Activated naive CD4-positive, alpha-beta T cell treated with anti-CD3 and anti-CD28 coated beads, Interleukin-2, amount 50 U/mL, for 72 hours (primary cell): ENCODE measurements at regions not wholly inside any gene's neighbourhood (a gene's known extent, or its start where the extent isn't known, plus 50 kb on each side); places are given as distances from the start of the nearest gene placed in this dataset.

Experiments used
- ATAC-seq, 2 donors: fragments of 150-1000 bp; cut with Tn5 transposase; 2 replicates each; pipeline ENCODE4 v1.10.0; 2021; ENCODE audit warnings: mild to moderate bottlenecking in 2 of 2, moderate library complexity in 2 of 2
- DNase-seq, 2 donors: peaks; one replicate each; pipeline ENCODE4 v3.0.0; 2021 to 2022; ENCODE audit warnings: low spot score in 2 of 2
- H3K27ac Mint-ChIP-seq, 2 donors: one replicate each; pipeline ENCODE4 v1.8.0; 2022; ENCODE audit warnings: mild to moderate bottlenecking in 2 of 2, mixed read lengths in 2 of 2
- H3K36me3 Mint-ChIP-seq, 2 donors: one replicate each; pipeline ENCODE4 v1.8.0; 2022; ENCODE audit warnings: mixed read lengths in 2 of 2
- H3K9me3 Mint-ChIP-seq, 2 donors: one replicate each; pipeline ENCODE4 v1.8.0; 2022; ENCODE audit warnings: mixed read lengths in 2 of 2

DNA sequence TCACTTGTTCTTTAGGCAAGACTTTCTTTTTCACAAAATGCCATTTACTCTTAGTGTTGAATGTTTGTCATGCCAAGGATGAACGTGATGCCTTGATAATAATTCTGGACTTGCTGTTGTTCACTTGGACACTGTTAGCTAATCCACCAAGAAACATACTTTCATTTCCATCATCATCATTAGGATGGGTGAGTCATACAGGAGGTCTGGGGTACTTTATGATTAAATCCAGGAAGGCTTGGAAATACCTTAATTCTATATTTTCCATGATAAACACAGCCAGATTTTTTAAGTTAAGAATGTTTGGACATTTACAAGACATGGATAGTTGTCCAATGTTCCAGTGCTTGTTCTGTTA is 260.7 kb upstream of the GIMD1 start:
- no peak overlapping the region for H3K27ac Mint-ChIP-seq
- ATAC-seq (no peak), DNase-seq (no peak)
- H3K36me3 Mint-ChIP-seq, result no peaks in the 10 kb centered on the region
- peaks cover 0 to 3% of the 10 kb centered on the region in 2 donors for H3K9me3 Mint-ChIP-seq

DNA sequence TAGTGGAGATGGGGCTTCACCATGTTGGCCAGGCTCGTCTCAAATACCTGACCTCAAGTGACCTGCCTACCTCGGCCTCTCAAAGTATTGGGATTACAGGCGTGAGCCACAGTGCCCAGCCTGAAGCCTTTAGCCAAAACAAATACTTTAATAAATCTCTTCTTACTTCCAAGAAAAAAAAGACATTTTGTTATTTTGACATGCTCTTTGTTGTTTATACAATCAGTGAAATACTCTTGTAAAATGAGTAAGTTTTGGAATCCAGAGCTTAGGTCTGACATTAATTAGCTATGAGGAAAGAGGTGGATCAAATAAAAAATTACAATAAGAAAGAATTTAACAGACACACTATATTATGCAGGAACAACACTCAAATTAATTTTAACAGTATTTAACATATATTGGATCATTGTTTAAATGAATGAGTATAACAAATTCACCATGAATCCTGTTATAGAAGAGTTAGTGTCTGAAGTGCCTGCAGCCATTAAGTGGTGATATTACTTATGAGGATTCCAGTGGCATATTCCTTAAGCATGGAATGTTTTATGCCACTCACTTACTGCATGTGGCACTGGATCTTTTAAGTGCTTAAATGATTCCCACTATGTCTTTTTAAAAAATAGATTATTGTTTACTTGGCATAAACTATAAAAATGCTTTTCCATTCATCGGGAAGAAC is 260.1 kb upstream of the GIMD1 start:
- Mint-ChIP-seq H3K9me3 (peaks cover 0 to 3% of the 10 kb centered on the region in 2 donors), H3K27ac (no peak overlapping the region), H3K36me3 (no peaks in the 10 kb centered on the region)
- DNase-seq (no peak), ATAC-seq (no peak)

DNA sequence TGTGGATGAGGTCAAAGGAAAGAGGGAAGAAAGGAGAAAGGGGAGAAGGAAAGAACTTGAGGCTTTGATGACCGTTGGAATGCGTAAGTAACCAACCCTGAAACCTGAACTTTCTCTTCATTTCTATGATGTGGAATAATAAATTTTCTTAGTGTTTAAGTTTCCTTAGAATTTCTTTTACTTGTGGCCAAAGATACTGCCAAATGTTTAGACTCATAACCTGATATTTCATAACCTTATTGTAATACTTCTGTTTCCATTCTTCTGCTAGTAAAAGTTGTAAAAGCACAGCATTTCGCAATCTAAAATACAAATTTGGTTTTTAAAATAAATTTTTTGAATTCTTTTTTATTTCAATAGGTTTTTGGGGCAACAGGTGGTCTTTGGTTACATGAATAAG is 258.5 kb upstream of the GIMD1 start:
- Mint-ChIP-seq H3K36me3 (no peaks in the 10 kb centered on the region), H3K27ac (no peak overlapping the region), H3K9me3 (peaks cover 0 to 3% of the 10 kb centered on the region in 2 donors)
- ATAC-seq (no peak), DNase-seq (no peak)

DNA sequence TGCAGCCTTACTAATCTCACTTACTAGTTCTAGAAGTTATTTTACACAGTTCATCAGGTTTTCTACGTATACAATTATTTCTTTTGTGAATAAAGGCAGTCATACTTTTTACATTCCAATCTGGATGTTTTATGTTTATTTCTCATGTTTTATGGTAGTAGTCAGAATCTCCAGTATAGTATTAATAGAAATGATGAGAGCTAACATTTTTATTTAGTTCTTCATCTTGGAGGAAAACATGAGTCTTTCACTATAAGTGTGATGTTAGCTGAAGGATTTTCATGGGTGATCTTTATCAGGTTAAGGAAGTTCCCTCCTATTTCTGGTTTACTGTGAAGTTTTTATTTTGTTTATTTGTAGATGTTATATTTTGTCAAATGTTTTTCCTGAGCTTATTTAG is 256.1 kb upstream of the GIMD1 start:
- H3K27ac Mint-ChIP-seq, result no peak overlapping the region
- DNase-seq (no peak), ATAC-seq (no peak)
- H3K9me3 Mint-ChIP-seq, result no peaks in the 10 kb centered on the region
- no peaks in the 10 kb centered on the region for H3K36me3 Mint-ChIP-seq

DNA sequence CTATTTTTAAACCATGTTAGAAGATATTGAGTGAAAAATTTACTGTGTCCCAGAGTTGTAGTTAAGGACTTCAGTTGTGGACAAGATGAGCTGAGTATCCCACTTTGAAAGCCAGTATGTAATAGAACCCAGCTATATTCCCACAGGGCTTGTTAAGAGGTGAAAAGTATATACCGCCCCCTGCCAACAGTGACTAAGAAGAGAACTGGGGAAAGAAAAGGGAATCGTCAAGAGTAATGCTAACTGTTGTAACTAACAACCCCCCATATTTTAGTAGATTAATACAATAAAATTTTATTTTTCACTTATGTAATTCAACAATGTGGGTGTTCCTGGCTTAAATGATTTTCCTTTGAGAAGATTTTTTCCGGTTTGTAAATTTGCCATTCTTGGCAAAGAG is 250.4 kb upstream of the GIMD1 start:
- no peak for ATAC-seq
- no peak overlapping the region for H3K27ac Mint-ChIP-seq
- H3K9me3 Mint-ChIP-seq, result no peaks in the 10 kb centered on the region
- H3K36me3 Mint-ChIP-seq, result no peaks in the 10 kb centered on the region
- DNase-seq, result no peak

DNA sequence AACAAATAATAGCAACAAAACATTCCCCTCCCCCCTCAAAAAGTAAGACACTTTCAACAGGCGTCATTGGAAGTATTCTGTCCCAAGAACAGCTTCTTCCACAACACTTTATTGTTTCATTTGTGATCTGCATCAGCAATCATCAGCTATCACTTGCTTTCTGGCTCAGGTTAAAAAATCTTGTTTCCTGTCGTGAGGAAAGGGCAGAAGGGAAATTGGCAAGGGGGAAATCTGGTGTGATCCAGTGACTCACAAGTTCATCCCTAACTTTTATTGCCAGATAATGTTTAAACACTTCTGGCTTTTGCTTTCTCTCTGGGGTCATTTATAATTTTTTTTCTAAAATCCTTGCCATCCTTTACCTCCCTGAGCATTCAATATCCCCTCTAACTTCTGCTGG is 247.4 kb upstream of the GIMD1 start:
- ATAC-seq, result no peak
- DNase-seq, result no peak
- Mint-ChIP-seq H3K27ac (no peak overlapping the region), H3K9me3 (peaks cover 0 to 3% of the 10 kb centered on the region in 2 donors), H3K36me3 (peaks cover 0 to 4% of the 10 kb centered on the region in 2 donors)

DNA sequence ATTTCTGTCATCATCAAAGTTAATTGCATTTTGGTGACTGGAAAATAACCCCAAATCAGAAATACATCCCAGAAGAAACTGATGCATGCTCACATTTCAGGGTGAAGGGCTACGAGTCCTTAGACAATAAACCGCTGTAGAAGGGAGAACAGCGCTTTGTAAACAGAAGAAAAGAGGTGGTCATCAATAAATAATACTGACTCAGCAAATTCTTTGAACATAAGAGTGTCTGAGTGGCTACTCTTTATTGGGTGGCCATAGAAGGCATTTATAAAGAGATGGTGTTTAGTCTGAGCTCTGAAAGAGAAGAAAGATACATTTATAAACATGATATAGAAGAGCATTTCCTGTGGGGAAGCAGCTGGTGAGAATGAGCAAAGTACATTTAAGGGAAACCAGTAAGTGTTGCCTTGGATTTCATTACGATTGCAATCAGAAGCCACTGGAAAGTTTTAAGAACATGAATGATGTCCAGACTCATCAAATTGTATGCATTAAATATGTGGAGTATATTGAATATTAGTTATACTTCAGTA is 246.9 kb upstream of the GIMD1 start:
- no peak for DNase-seq
- H3K27ac Mint-ChIP-seq, result no peak overlapping the region
- peaks cover 0 to 3% of the 10 kb centered on the region in 2 donors for H3K9me3 Mint-ChIP-seq
- no peak for ATAC-seq
- peaks cover 0 to 4% of the 10 kb centered on the region in 2 donors for H3K36me3 Mint-ChIP-seq

DNA sequence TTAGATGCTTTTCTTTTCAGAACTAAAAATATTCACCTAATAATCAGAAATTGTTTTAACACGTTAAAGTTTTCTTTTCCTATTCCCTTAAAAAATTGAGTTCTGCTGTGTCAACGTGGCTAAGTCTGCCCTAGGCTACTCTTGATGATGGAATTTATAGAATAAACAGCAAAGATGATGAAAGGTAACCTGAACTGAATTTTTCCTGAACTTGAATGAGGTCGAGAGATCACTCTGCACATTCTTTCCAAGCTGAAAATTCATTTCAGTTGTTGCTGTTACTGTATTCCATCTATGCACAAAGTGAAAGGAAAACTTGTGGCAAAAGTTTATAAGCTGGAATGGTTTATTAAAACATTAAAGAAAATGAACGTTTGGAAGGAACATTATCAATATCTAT is 245.9 kb upstream of the GIMD1 start:
- Mint-ChIP-seq H3K27ac (no peak overlapping the region), H3K36me3 (peaks cover 0 to 4% of the 10 kb centered on the region in 2 donors)

DNA sequence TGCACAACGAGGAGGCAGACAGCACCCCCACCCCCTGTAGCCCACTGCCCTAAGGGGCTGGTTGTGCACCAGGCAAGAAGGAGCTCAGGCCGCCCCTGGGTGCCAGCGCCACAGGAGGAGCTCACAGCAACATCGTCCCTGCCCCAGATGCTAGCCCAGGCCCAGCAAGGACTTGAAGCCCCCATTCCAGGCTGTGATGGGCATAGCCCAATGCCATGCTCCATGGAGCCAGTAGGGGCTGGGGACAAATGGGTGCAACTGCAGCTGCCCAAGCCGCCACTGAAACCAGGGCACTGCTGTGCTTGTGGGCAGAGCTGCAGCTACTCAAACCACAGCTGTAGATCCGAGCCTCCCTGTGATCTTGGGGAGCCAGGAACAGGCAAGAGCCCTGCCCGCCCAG is 241.3 kb upstream of the GIMD1 start:
- DNase-seq, result no peak
- H3K9me3 Mint-ChIP-seq, result peaks cover 3 to 6% of the 10 kb centered on the region in 2 donors
- H3K36me3 Mint-ChIP-seq, result peaks cover 0 to 4% of the 10 kb centered on the region in 2 donors
- ATAC-seq, result no peak
- no peak overlapping the region for H3K27ac Mint-ChIP-seq

More for the DNA sequence above, 245.9 kb upstream of the GIMD1 start:
- peaks cover 3% of the 10 kb centered on the region in 2 donors for H3K9me3 Mint-ChIP-seq
- ATAC-seq (no peak), DNase-seq (no peak)

DNA sequence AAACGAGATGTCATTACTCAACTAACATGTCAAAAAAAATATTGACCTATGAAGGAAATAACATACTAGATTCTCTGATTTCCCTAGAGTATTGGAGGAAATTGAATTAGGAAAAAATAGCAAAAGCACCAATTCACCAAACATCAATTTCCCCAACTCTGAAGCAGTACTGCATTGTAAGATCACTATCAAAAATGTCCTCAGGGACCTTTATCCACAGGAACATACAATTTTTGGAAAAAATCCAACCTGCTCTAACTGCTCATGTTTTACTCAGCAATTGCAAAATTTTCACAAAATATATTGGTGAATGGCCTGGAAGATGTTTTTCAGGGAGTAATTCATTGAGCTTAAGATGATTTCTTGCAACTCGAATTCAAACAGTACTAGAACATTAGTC is 239.0 kb upstream of the GIMD1 start:
- Mint-ChIP-seq H3K9me3 (peaks cover 3 to 6% of the 10 kb centered on the region in 2 donors), H3K36me3 (no peaks in the 10 kb centered on the region), H3K27ac (no peak overlapping the region)
- ATAC-seq, result no peak
- DNase-seq, result no peak

DNA sequence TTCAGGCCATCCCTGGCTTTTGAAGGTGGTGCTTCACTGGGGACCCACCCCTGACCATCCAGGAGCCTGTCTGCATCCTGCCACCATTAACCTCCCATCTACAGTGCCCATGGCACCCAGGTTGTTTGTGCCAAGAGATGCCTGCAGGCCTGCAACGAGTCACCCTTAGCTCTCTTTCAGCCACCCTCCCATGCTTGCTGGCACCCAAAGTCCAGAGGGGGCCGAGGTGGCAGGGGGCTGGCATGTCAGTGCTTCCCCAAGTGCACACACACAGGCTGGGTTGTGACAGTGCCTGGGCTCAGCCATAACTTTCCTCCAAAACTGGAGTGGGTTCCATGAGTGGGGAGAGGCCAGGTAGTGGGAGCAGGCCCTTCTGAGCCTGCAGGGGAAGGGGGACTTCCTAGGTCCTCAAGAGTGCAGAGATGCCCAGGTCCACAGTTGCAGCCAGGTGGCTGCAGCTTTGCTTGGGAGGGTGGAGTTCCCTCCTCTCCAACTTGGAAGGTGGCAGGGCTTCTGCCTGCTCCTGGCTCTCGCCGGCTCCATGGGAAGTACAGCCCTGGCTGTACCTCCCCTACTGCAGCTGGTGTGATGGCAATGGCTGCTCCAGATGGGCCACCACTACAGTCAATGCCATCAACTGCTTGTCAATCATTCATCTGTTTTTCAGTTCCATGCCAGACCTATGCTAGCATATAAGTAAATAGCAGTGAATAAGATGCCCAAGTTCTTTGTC is 235.9 kb upstream of the GIMD1 start:
- Mint-ChIP-seq H3K9me3 (peaks cover 0 to 4% of the 10 kb centered on the region in 2 donors), H3K27ac (no peak overlapping the region)
- ATAC-seq, result no peak

DNA sequence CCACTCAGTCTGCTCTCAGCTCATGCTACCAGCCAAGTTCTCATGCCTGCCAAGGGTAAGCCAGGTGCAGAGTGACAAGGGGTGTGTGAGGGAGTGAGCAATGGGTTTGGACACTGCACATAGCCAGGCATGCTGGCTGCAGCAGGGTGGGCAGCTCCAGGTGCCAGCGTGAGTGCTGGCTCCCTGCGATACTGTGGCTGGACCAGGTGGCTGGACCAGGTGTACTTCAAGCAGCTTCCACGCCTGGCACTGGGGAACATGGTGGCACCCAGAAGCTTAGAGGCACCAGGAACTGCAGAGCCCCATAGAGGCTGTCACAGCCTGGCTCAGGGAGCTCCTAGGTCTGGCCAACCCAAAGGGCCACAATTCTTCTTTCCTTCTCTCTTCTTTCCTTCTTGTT is 234.9 kb upstream of the GIMD1 start:
- Mint-ChIP-seq H3K9me3 (no peaks in the 10 kb centered on the region), H3K27ac (no peak overlapping the region), H3K36me3 (no peaks in the 10 kb centered on the region)
- ATAC-seq (no peak), DNase-seq (no peak)

More for the DNA sequence above, 235.9 kb upstream of the GIMD1 start:
- H3K36me3 Mint-ChIP-seq, result no peaks in the 10 kb centered on the region
- DNase-seq, result no peak

DNA sequence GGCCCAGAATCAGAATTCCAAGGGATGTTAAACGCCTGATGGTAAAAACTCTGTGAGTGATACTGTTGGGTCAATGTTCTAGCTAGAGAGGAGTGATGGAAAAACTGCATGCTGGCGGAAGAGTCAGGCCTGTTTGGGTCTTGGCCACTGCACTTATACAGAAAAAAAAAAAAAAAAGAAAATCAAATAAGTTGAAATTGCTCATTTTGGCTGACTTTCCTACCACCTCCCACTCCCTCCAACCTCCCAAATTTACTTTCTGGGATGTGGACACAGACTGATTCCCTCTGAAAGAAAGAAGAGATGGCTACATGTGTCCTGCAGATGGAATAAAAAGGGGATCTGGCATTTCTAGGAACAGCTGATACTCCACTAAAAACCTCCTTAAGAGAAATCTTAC is 234.1 kb upstream of the GIMD1 start:
- Mint-ChIP-seq H3K36me3 (no peaks in the 10 kb centered on the region), H3K27ac (no peak overlapping the region), H3K9me3 (no peaks in the 10 kb centered on the region)
- no peak for DNase-seq
- ATAC-seq, result no peak

DNA sequence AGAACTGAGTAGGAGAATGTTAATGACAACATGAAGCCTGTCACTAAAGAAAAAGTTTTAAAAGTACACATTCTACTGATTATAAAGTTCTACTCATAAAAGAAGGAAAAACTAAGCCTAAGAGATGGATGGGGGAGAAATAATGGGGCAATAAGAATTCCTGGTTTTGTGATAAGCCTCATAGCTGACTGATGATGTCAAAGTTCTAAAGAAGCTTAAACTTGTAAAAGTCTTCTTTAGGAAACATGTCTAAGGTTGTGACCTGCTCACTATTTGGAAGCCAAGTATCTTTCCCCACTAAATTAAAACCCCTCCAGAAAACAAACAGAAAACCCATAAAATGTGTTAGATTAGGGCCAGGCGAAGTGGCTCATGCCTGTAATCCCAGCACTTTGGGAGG is 232.9 kb upstream of the GIMD1 start:
- no peak for ATAC-seq
- no peak overlapping the region for H3K27ac Mint-ChIP-seq
- no peaks in the 10 kb centered on the region for H3K9me3 Mint-ChIP-seq
- H3K36me3 Mint-ChIP-seq, result no peaks in the 10 kb centered on the region
- DNase-seq, result no peak

DNA sequence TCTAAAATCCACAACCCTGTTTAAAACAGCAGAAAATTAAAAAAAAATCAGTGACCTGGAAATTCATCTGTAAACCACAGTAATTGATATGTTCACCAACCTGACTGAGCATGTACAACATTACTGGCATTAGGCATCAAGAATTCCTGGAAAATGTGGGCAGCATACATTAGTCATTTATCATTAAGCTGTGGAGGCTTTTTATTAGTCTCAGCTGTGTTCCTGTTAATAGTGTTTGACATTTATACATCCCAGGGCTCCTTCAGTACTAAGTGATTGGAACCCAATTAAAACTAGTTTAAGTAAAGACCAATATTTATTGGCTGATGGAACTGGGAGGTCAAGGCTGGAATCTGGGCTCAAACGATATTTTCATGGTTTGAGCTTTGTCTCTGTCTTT is 227.3 kb upstream of the GIMD1 start:
- no peak overlapping the region for H3K27ac Mint-ChIP-seq
- no peak for DNase-seq
- no peak for ATAC-seq
- no peaks in the 10 kb centered on the region for H3K9me3 Mint-ChIP-seq
- H3K36me3 Mint-ChIP-seq, result no peaks in the 10 kb centered on the region

DNA sequence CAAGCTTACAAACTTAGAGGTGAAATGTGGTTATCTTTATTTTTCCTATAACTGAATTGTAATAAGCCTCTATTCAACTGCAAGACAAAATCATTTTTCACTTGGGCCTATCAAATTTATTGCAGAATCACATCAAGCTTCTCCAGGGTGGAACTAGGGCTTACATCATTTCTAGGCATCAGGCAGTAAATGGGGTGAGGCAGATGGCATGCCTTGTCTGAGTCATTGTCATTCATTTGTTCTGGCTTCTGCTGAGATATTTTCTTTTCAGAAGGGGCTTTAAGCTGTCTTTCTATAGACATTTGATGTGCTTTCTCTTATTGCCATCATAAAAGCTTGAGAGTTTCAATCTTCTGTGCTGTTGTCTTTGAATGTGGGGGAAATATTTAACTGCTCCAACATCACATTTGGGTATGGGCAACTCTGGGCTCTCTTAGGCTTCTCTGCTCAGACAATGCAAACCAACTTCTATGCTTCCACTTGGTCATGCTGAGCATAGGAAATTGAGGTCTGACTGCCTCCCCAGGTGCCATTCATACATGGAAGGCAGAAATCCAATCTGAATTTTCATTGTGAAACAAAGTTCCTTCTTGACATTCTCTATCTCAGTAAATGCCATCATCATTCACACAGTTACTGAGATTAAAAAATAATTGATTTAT is 225.8 kb upstream of the GIMD1 start:
- ATAC-seq, result no peak
- Mint-ChIP-seq H3K27ac (no peak overlapping the region), H3K36me3 (no peaks in the 10 kb centered on the region), H3K9me3 (no peaks in the 10 kb centered on the region)
- DNase-seq, result no peak

DNA sequence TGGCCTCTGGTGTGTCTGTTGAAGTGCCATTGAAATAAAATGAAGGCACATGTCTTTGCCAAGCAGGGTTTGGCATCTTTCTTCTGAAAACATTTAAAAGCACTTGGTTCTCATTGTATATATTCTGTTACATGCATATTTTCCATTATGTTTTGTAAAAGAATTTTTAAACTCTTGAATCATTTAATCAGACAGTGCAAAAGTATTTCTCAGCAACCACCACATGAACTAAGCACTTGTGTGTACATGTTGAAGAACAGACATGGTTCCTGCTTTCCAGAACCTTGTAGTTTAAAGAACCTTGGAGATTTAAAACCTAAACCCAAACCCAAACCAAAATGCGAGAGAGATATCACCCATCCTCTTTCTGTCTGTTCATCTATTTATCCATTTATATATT is 220.3 kb upstream of the GIMD1 start:
- ATAC-seq (no peak), DNase-seq (no peak)
- no peaks in the 10 kb centered on the region for H3K36me3 Mint-ChIP-seq
- H3K27ac Mint-ChIP-seq, result no peak overlapping the region
- peaks cover 0 to 5% of the 10 kb centered on the region in 2 donors for H3K9me3 Mint-ChIP-seq
